DND-41 (cell line): ENCODE measurements at regions not wholly inside any gene's neighbourhood (a gene's known extent, or its start where the extent isn't known, plus 50 kb on each side); places are given as distances from the start of the nearest gene placed in this dataset.

ENCODE experiments used
- EZH2 ChIP-seq: IDR thresholded peaks from 3 replicates; pipeline ENCODE4 v1.6.1; 2012; ENCODE audit warnings: borderline replicate concordance, low read depth, mild to moderate bottlenecking, moderate library complexity, low read length, inconsistent platforms; ENCODE audit not compliant: severe bottlenecking
- TF ChIP-seq, protein P1 (sequence below): IDR thresholded peaks from 2 replicates; pipeline ENCODE4 v1.5.1; 2012; ENCODE audit warnings: borderline replicate concordance, low read length, moderate library complexity, mild to moderate bottlenecking; ENCODE audit not compliant: poor library complexity, severe bottlenecking; ENCODE audit errors: extremely low read depth

DNA sequence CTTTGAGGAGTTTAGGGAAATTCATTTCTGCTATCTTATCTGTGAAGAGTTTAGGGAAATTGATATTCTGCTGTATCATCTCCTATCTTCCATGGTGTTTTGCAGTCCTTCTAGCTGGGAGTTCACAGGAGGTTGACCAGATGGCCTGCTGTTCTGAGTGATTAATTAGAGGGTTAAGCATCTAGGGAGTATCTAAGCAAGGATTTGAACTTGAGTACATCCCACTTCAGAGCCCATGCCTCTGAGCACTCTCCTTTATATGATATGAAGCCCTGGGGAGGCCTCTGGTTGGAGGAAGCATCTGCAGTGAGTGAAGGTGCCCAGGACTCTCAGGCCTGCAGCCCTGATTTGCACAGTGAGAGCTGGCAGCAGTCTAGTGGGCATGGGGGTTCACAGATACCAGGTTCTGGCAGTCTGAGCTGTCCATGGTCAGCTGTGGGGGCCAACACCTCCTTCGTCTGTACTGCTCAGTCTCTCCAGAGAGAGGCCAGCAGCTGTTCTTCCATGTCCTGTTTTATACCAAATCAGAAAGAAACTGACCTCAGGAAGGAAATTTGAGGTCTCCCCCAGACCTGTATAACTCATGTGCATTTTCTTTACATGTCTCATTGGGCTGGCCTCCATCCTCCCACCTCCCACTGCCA lies 156.9 kb downstream of the PLCE1 start:
- TF ChIP-seq, protein P1, sequence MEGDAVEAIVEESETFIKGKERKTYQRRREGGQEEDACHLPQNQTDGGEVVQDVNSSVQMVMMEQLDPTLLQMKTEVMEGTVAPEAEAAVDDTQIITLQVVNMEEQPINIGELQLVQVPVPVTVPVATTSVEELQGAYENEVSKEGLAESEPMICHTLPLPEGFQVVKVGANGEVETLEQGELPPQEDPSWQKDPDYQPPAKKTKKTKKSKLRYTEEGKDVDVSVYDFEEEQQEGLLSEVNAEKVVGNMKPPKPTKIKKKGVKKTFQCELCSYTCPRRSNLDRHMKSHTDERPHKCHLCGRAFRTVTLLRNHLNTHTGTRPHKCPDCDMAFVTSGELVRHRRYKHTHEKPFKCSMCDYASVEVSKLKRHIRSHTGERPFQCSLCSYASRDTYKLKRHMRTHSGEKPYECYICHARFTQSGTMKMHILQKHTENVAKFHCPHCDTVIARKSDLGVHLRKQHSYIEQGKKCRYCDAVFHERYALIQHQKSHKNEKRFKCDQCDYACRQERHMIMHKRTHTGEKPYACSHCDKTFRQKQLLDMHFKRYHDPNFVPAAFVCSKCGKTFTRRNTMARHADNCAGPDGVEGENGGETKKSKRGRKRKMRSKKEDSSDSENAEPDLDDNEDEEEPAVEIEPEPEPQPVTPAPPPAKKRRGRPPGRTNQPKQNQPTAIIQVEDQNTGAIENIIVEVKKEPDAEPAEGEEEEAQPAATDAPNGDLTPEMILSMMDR = no peak
- no peak for TF ChIP-seq EZH2
